ENCODE measurements at regions not wholly inside any gene's neighbourhood (a gene's known extent, or its start where the extent isn't known, plus 50 kb on each side); places are given as distances from the start of the nearest gene placed in this dataset.

- H3K4me3 ChIP-seq (ENCODE audit: low read length) = no peak overlapping the region
- no peaks in the 10 kb centered on the region for H3K36me3 ChIP-seq (ENCODE audit: insufficient read depth, low read length)
- H3K4me1 ChIP-seq (ENCODE audit: control insufficient read depth, insufficient read depth, low read length) = no peaks in the 10 kb centered on the region
- H3K4me2 ChIP-seq (ENCODE audit: low read length) = no peak overlapping the region
- H3K9ac ChIP-seq (ENCODE audit: low read depth, low read length) = no peak overlapping the region
- H3K27me3 ChIP-seq (ENCODE audit: control insufficient read depth, insufficient read depth, low read length) = no peaks in the 10 kb centered on the region
- H3K9me3 ChIP-seq (replicated peaks; ENCODE audit: low read length) = no peaks in the 10 kb centered on the region
Observed at GRCh38 chr9:119537138-119537537, 167.9 kb upstream of the BRINP1 start.

- H3K4me3 ChIP-seq (ENCODE audit: low read length) = no peak overlapping the region
- H3K36me3 ChIP-seq (ENCODE audit: insufficient read depth, low read length) = no peaks in the 10 kb centered on the region
- no peaks in the 10 kb centered on the region for H3K27me3 ChIP-seq (ENCODE audit: control insufficient read depth, insufficient read depth, low read length)
- no peaks in the 10 kb centered on the region for H3K4me1 ChIP-seq (ENCODE audit: control insufficient read depth, insufficient read depth, low read length)
- H3K9me3 ChIP-seq (replicated peaks; ENCODE audit: low read length) = no peaks in the 10 kb centered on the region
- no peak overlapping the region for H3K4me2 ChIP-seq (ENCODE audit: low read length)
- H3K9ac ChIP-seq (ENCODE audit: low read depth, low read length) = no peak overlapping the region
Observed at GRCh38 chr9:119533504-119533903, 164.3 kb upstream of the BRINP1 start.

- no peaks in the 10 kb centered on the region for H3K9me3 ChIP-seq (replicated peaks; ENCODE audit: low read length)
- no peak overlapping the region for H3K4me2 ChIP-seq (ENCODE audit: low read length)
- H3K4me3 ChIP-seq (ENCODE audit: low read length) = no peak overlapping the region
Observed at GRCh38 chr9:119526698-119527097, 157.5 kb upstream of the BRINP1 start.

GRCh38 chr9:119523508-119523907 lies 154.3 kb upstream of the BRINP1 start:
- Histone ChIP-seq H3K4me1 (ENCODE audit: control insufficient read depth, insufficient read depth, low read length) (no peaks in the 10 kb centered on the region), H3K4me2 (ENCODE audit: low read length) (no peak overlapping the region), H3K9me3 (replicated peaks; ENCODE audit: low read length) (no peaks in the 10 kb centered on the region), H3K9ac (ENCODE audit: low read depth, low read length) (no peak overlapping the region), H3K36me3 (ENCODE audit: insufficient read depth, low read length) (no peaks in the 10 kb centered on the region), H3K27me3 (ENCODE audit: control insufficient read depth, insufficient read depth, low read length) (no peaks in the 10 kb centered on the region), H3K4me3 (ENCODE audit: low read length) (no peak overlapping the region)

More at GRCh38 chr9:119526698-119527097, 157.5 kb upstream of the BRINP1 start:
- no peaks in the 10 kb centered on the region for H3K27me3 ChIP-seq (ENCODE audit: control insufficient read depth, insufficient read depth, low read length)
- no peak overlapping the region for H3K9ac ChIP-seq (ENCODE audit: low read depth, low read length)
- H3K36me3 ChIP-seq (ENCODE audit: insufficient read depth, low read length) = no peaks in the 10 kb centered on the region
- H3K4me1 ChIP-seq (ENCODE audit: control insufficient read depth, insufficient read depth, low read length) = no peaks in the 10 kb centered on the region

DNA sequence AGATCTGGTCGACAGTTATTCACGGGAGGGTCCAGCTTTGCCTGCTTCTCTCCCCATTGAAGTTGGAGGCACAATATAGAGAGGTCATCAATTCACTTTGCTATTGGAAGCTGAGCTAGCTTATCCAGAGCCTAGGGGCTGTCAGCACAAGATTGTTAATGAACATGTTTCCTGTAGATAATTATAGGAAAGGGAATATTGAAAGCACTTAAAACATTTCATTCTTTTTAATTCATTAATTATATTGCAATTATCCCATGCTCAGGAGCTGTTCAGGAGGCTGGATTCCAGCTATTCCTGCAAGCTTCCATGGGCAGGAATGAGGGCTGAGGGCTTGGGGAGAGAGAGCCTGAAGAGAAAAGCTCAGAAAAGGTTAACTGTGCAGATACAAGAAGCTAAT lies 153.1 kb upstream of the BRINP1 start:
- H3K27me3 ChIP-seq (ENCODE audit: control insufficient read depth, insufficient read depth, low read length) = no peaks in the 10 kb centered on the region
- no peaks in the 10 kb centered on the region for H3K36me3 ChIP-seq (ENCODE audit: insufficient read depth, low read length)
- no peaks in the 10 kb centered on the region for H3K4me1 ChIP-seq (ENCODE audit: control insufficient read depth, insufficient read depth, low read length)
- no peaks in the 10 kb centered on the region for H3K9me3 ChIP-seq (replicated peaks; ENCODE audit: low read length)
- no peak overlapping the region for H3K9ac ChIP-seq (ENCODE audit: low read depth, low read length)
- H3K4me2 ChIP-seq (ENCODE audit: low read length) = no peak overlapping the region
- no peak overlapping the region for H3K4me3 ChIP-seq (ENCODE audit: low read length)

- H3K27me3 ChIP-seq (ENCODE audit: control insufficient read depth, insufficient read depth, low read length) = no peaks in the 10 kb centered on the region
- no peaks in the 10 kb centered on the region for H3K9me3 ChIP-seq (replicated peaks; ENCODE audit: low read length)
- no peak overlapping the region for H3K4me3 ChIP-seq (ENCODE audit: low read length)
- H3K9ac ChIP-seq (ENCODE audit: low read depth, low read length) = no peak overlapping the region
- no peak overlapping the region for H3K4me2 ChIP-seq (ENCODE audit: low read length)
- H3K36me3 ChIP-seq (ENCODE audit: insufficient read depth, low read length) = no peaks in the 10 kb centered on the region
- no peaks in the 10 kb centered on the region for H3K4me1 ChIP-seq (ENCODE audit: control insufficient read depth, insufficient read depth, low read length)
Observed at GRCh38 chr9:119509291-119509905, 140.2 kb upstream of the BRINP1 start.

DNA sequence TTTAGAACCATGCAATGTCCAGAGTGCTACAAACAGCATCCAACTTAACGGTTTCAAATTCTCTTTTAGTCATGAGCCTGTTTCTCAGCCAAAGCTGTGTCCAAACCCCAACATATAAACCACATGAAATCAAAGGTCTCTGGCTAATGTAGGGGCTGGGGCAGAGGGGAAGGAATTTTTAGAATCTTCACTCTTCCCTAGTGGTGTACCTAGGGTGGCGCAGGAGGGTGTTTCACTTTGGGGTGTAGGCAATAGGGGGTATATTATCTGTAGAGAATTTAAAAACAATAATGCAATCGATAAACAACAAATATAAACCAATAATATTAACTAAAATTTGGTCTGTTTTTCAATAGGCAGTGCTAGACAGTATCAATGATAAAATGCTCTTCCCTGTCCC lies 132.1 kb upstream of the BRINP1 start:
- Histone ChIP-seq H3K4me1 (ENCODE audit: control insufficient read depth, insufficient read depth, low read length) (no peaks in the 10 kb centered on the region), H3K4me3 (ENCODE audit: low read length) (no peak overlapping the region), H3K9ac (ENCODE audit: low read depth, low read length) (no peak overlapping the region), H3K36me3 (ENCODE audit: insufficient read depth, low read length) (no peaks in the 10 kb centered on the region), H3K27me3 (ENCODE audit: control insufficient read depth, insufficient read depth, low read length) (no peaks in the 10 kb centered on the region), H3K4me2 (ENCODE audit: low read length) (no peak overlapping the region), H3K9me3 (replicated peaks; ENCODE audit: low read length) (no peaks in the 10 kb centered on the region)

DNA sequence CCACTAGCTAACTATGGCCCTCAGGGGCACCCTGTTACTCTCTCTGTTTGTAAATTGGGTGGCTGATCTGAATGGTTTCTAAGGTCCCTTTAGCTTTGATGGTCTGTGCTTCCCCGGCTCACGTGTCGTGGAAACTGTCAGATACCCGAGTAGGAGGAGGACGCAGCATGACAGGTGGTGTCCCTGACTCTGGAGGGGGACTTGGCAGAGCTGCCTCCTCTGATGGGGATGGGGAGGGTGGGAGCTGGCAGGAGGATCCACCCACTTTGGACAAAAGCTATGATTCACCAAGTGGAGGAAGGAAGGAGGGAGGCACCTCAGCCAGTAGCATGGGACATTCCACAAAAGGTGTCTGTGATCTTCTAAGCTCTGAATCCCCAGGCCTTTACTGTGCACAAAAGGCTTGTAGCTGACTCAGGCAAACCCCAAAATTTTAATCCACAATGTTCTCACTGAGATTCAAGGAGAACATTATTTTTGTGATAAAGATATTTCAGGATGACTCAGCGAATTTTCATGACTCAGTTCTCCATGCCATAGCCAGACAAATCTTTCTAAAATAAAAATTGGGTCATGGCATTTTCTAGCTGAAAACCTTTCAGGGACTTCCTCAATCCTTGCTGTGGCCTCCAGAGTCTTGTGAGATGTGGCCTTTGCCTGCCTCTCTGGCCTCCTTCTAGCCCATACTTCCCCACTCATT lies 131.0 kb upstream of the BRINP1 start:
- Histone ChIP-seq H3K27me3 (ENCODE audit: control insufficient read depth, insufficient read depth, low read length) (no peaks in the 10 kb centered on the region), H3K9me3 (replicated peaks; ENCODE audit: low read length) (no peaks in the 10 kb centered on the region), H3K9ac (ENCODE audit: low read depth, low read length) (no peak overlapping the region), H3K36me3 (ENCODE audit: insufficient read depth, low read length) (no peaks in the 10 kb centered on the region), H3K4me2 (ENCODE audit: low read length) (no peak overlapping the region), H3K4me1 (ENCODE audit: control insufficient read depth, insufficient read depth, low read length) (no peaks in the 10 kb centered on the region), H3K4me3 (ENCODE audit: low read length) (no peak overlapping the region)

GRCh38 chr9:119487118-119487827 lies 118.0 kb upstream of the BRINP1 start:
- H3K27me3 ChIP-seq (ENCODE audit: control insufficient read depth, insufficient read depth, low read length) = no peaks in the 10 kb centered on the region
- H3K36me3 ChIP-seq (ENCODE audit: insufficient read depth, low read length) = no peaks in the 10 kb centered on the region
- H3K4me3 ChIP-seq (ENCODE audit: low read length) = no peak overlapping the region
- peaks cover 4% of the 10 kb centered on the region for H3K9me3 ChIP-seq (replicated peaks; ENCODE audit: low read length)
- H3K9ac ChIP-seq (ENCODE audit: low read depth, low read length) = no peak overlapping the region
- no peak overlapping the region for H3K4me2 ChIP-seq (ENCODE audit: low read length)
- no peaks in the 10 kb centered on the region for H3K4me1 ChIP-seq (ENCODE audit: control insufficient read depth, insufficient read depth, low read length)

DNA sequence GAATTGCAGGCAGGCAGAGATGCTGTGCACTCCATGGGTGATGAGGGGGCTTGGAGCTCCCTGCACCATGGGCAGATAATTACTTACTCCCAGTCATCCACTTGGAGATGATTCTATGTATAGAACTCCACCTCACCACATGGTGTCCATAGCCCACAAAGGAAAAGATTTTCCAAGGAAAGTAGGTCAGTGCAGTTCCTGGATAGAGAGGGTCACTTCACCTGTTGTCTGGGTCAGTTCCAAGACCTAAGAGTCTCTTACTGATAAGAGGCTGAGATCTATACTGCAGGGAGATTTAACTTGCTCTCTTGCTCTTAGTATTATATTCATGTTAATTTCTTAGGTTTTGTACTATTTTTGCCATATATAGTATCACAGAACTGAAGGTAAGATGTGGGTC lies 113.9 kb upstream of the BRINP1 start:
- Histone ChIP-seq H3K27me3 (ENCODE audit: control insufficient read depth, insufficient read depth, low read length) (no peaks in the 10 kb centered on the region), H3K4me2 (ENCODE audit: low read length) (no peak overlapping the region), H3K4me1 (ENCODE audit: control insufficient read depth, insufficient read depth, low read length) (no peaks in the 10 kb centered on the region), H3K9me3 (replicated peaks; ENCODE audit: low read length) (no peaks in the 10 kb centered on the region), H3K9ac (ENCODE audit: low read depth, low read length) (no peak overlapping the region), H3K36me3 (ENCODE audit: insufficient read depth, low read length) (no peaks in the 10 kb centered on the region), H3K4me3 (ENCODE audit: low read length) (no peak overlapping the region)

- Histone ChIP-seq H3K4me2 (ENCODE audit: low read length) (no peak overlapping the region), H3K4me3 (ENCODE audit: low read length) (no peak overlapping the region), H3K4me1 (ENCODE audit: control insufficient read depth, insufficient read depth, low read length) (no peaks in the 10 kb centered on the region), H3K9me3 (replicated peaks; ENCODE audit: low read length) (peaks cover 4% of the 10 kb centered on the region), H3K36me3 (ENCODE audit: insufficient read depth, low read length) (no peaks in the 10 kb centered on the region), H3K27me3 (ENCODE audit: control insufficient read depth, insufficient read depth, low read length) (no peaks in the 10 kb centered on the region), H3K9ac (ENCODE audit: low read depth, low read length) (no peak overlapping the region)
Observed at GRCh38 chr9:119477197-119477596, 108.0 kb upstream of the BRINP1 start.

Data from skeletal muscle satellite cell (primary cell).